ENCODE measurements at regions not wholly inside any gene's neighbourhood (a gene's known extent, or its start where the extent isn't known, plus 50 kb on each side); places are given as distances from the start of the nearest gene placed in this dataset.

DNA sequence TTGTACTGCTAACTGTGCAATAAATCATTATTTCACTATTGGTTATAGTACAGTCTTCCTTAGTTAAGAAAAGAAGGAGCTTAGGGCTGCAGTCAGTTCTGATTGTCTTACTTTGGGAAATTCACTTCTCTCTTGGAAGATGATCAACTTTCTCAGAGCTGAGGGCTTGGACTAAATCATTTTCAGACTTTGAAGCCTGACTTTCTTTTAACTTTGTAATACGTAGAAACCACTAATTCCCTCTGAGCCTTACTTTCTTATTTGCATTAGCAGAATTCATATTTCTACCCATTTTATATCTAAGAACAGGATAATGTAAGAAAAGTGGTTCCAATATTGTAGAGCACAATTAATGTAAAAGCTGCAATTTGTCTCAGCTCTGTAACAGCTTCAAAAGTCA is 386.4 kb downstream of the TRIB2 start:
- no peak for DNase-seq (ENCODE audit: low read depth in 2 of 2)

- no peak for DNase-seq (ENCODE audit: low read depth in 2 of 2)
Measured at GRCh38 chr2:13103778-13104493, 387.2 kb downstream of the TRIB2 start.

DNA sequence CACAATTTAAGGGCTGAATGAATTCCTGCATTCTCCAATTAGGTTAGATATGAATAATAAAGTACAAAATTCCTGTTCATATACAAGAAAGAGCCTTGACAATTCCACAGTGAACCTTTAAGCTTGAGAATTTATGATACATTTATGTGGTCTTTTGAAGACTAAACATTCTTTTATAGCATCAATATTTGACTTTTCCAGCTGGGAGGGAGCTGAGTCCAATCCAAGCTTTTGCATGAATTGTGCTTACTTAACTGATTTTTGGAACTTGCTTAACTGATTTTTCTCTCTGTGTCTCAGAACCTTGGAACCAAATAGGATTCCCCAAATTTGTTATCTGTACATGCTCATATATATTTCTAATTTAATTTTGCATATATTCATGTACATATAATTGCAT is 388.0 kb downstream of the TRIB2 start:
- no peak for DNase-seq (ENCODE audit: low read depth in 2 of 2)

GRCh38 chr2:13106302-13106701 is 389.6 kb downstream of the TRIB2 start:
- no peak for DNase-seq (ENCODE audit: low read depth in 2 of 2)

GRCh38 chr2:13109516-13109915 is 392.8 kb downstream of the TRIB2 start:
- DNase-seq (ENCODE audit: low read depth in 2 of 2) = no peak

GRCh38 chr2:13110825-13111224 is 394.1 kb downstream of the TRIB2 start:
- no peak for DNase-seq (ENCODE audit: low read depth in 2 of 2)

DNA sequence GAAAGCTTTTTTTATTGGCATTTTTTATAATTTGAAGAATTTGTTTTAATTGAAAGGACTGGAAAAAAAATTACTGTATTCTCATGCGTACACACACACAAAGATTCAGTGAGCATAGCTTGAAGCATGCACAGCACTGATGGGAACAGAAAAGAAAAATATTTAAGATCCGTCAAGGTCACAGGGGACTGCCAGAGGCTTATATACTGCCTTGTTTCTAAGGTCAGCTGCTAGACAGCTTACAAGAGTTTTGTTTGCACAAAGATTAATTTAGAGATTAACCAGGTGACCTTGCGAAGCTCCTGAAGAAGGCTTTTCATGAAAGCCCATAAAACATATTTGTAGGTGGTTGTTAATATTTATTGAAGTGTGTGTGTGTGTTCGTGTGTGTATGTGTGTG is 396.3 kb downstream of the TRIB2 start:
- DNase-seq (ENCODE audit: low read depth in 2 of 2) = no peak

GRCh38 chr2:13114391-13114790 is 397.7 kb downstream of the TRIB2 start:
- DNase-seq (ENCODE audit: low read depth in 2 of 2) = no peak

- no peak for DNase-seq (ENCODE audit: low read depth in 2 of 2)
Measured at GRCh38 chr2:13115643-13116042, 398.9 kb downstream of the TRIB2 start.

DNA sequence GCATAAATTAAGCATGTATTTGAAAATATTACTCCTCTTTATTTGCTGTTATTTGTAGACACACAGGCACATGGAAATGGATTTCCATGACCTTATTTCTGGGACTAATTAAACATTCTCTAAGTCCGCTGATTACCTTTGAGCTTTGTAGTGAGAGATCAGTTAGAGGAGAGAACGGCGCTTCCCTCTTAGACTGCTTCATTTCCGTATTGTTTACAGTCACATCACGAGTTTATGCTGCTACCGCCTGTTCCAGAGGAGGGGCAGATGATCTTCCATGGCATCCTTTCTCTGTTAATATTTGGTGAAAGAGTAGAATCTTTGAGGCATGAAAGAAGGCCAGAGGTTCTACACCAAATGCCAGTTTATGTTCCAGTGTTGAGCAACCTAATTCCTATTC is 404.4 kb downstream of the TRIB2 start:
- no peak for DNase-seq (ENCODE audit: low read depth in 2 of 2)

DNA sequence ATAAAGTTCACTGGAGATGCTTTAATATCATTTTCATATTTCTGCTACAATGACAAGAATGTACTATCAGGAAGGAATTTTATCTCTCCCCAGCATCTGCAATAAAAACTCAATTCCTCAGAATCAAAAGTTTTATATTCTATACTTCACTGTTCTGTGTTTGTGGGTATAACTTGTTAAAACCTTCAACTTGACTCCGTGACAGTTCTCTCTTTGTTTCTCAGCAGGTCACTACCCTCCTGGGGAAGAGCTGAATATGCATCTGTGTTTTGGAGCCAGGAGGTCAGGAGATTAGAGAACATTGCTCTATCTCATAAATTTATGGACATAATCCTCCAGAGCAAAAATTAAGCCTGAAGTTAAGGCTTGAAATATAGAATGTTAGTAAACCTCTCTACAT is 411.4 kb downstream of the TRIB2 start:
- no peak for DNase-seq (ENCODE audit: low read depth in 2 of 2)

DNA sequence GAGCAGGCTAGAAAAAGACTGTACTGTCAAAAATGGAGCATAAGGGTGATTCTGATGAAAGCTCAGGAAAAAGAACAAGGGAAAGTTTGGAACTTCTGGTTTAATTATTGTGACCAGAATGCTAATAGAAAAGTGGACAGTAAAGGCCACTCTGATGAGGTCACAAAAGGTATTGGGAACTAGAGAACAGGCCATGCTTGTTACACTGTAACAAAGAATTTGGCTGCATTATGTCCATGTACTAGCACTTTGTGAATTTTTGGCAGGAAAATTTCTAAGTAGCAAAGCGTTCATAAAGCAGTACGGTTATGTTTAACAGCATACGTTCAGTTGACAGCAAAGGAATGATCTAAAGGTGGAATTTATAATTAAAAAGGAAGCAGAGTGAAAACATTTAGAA is 418.6 kb downstream of the TRIB2 start:
- DNase-seq (ENCODE audit: low read depth in 2 of 2) = no peak

DNA sequence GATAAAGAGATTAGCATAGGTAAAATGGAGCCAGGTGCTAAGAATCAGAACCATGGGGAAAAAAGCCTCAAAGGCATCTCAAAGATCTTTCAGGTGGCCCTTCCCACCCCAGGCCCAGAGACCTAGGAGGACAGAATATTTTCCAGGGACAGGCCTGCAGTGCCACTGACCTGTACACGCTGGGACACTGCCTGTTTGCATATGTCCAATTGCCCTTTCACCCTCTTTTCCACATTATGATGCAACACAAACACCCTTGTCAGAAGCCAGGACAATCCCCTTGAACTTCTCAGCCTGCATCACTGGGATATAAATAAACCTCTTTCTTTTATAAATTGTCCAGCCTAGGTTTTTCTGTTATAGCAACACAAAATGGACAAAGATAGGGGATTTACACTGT is 419.1 kb downstream of the TRIB2 start:
- DNase-seq (ENCODE audit: low read depth in 2 of 2) = no peak

DNA sequence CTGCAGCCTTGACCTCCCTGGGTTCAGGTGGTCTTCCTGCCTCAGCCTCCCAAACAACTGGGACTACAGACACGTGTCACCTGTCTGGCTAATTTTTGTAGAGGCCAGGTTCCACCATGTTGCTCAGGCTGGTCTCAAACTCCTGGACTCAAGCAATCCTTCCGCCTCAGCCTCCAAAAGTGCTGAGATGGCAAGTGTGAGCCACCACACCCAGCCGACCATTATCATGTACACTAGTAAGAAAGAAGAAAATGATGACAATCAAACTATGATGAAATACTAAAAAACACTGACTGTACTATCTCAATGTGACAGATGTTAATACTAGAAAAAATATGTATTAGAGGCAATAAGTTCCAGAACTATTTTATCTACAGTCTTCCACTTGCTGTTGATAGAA is 420.9 kb downstream of the TRIB2 start:
- no peak for DNase-seq (ENCODE audit: low read depth in 2 of 2)

DNA sequence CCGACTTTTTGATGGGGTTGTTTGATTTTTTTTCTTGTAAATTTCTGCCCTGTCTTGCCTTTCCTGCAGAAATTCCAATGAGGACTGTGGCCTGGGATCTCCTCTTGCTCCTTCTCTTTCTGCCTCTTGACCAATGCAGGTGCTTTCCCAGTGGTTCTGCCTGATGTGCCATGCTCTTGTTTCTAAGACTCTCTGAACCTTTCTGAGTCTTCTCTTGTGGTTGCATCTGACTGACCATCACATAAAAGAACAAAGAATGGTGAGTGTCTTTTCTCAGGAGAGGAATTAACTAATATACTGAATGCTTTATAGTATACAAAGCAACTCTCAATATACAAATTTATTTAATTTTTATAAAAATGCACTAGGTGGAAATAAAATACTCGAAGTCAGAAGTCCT is 424.6 kb downstream of the TRIB2 start:
- DNase-seq (ENCODE audit: low read depth in 2 of 2) = no peak

- DNase-seq (ENCODE audit: low read depth in 2 of 2) = no peak
Measured at GRCh38 chr2:13143451-13143850, 426.7 kb downstream of the TRIB2 start.

- DNase-seq (ENCODE audit: low read depth in 2 of 2) = no peak
Measured at GRCh38 chr2:13156916-13157315, 440.2 kb downstream of the TRIB2 start.

GRCh38 chr2:13158466-13158865 is 441.7 kb downstream of the TRIB2 start:
- DNase-seq (ENCODE audit: low read depth in 2 of 2) = no peak

DNA sequence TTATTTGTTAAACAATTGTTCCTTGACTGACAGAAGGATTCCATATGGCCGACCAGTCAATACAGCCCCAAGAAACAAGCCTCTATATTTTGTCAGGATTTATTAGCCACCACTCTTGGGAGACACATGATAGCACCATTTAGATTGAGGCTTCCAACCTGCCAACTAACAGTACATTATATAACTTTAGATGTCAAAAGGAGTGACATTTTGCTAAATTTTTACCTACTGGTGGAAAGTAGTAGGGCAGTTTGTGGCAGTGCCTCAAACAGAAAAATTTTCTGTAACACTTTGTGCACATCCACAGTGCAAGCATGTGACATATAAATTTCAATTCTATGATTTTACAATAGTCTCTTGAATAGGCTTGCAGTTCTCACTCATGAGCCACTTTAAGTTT is 464.0 kb downstream of the TRIB2 start:
- no peak for DNase-seq (ENCODE audit: low read depth in 2 of 2)

GRCh38 chr2:13193075-13193474 is 476.3 kb downstream of the TRIB2 start:
- DNase-seq (ENCODE audit: low read depth in 2 of 2) = no peak

- DNase-seq (ENCODE audit: low read depth in 2 of 2) = no peak
Measured at GRCh38 chr2:13193900-13194299, 477.2 kb downstream of the TRIB2 start.

- no peak for DNase-seq (ENCODE audit: low read depth in 2 of 2)
Measured at GRCh38 chr2:13195270-13195669, 478.5 kb downstream of the TRIB2 start.

GRCh38 chr2:13197248-13197647 is 480.5 kb downstream of the TRIB2 start:
- DNase-seq (ENCODE audit: low read depth in 2 of 2) = no peak

GRCh38 chr2:13201924-13202323 is 485.2 kb downstream of the TRIB2 start:
- no peak for DNase-seq (ENCODE audit: low read depth in 2 of 2)
